ENCODE measurements at regions not wholly inside any gene's neighbourhood (a gene's known extent, or its start where the extent isn't known, plus 50 kb on each side); places are given as distances from the start of the nearest gene placed in this dataset.
"Not testable (repeated sequence)": the region's sequence is repeated elsewhere in the genome, so short reads cannot be mapped to it uniquely, and the experiment has no call there.

- no peak for TF ChIP-seq CTCF (IDR thresholded peaks at IDR 0.05)
- ChIA-PET CTCF (no interaction called here), POLR2A (no interaction called here)
- no peaks in the 10 kb centered on the region for H3K4me1 Mint-ChIP-seq (ENCODE audit: low read depth)
- ATAC-seq (no peak), DNase-seq (no peak)
- H3K27ac Mint-ChIP-seq: no peak overlapping the region
- intact Hi-C loops (cut with micrococcal nuclease): no loop called here
- H3K4me3 Mint-ChIP-seq: no peak overlapping the region
- no peaks in the 10 kb centered on the region for H3K9me3 Mint-ChIP-seq
- H3K36me3 Mint-ChIP-seq (ENCODE audit: low read depth): no peaks in the 10 kb centered on the region
- H3K27me3 Mint-ChIP-seq: no peaks in the 10 kb centered on the region
Measured at GRCh38 chr5:117359895-117360294, 785.3 kb upstream of the SEMA6A start.

GRCh38 chr5:117357886-117358285, 783.3 kb upstream of the SEMA6A start:
- Mint-ChIP-seq H3K4me3 (no peak overlapping the region), H3K9me3 (no peaks in the 10 kb centered on the region), H3K27me3 (no peaks in the 10 kb centered on the region), H3K27ac (no peak overlapping the region), H3K4me1 (ENCODE audit: low read depth) (no peaks in the 10 kb centered on the region), H3K36me3 (ENCODE audit: low read depth) (no peaks in the 10 kb centered on the region)
- ChIA-PET CTCF (no interaction called here), POLR2A (no interaction called here)
- no peak for TF ChIP-seq CTCF (IDR thresholded peaks at IDR 0.05)
- ATAC-seq: no peak
- intact Hi-C loops (cut with micrococcal nuclease): no loop called here
- DNase-seq: no peak

GRCh38 chr5:117347280-117347679, 772.7 kb upstream of the SEMA6A start:
- ChIA-PET CTCF (interaction anchor here (1.1 kb wide), 1 partner anchor 9 kb away, joined by 3 read pairs; no protein-coding TSS in a partner anchor), POLR2A (no interaction called here)
- no peaks in the 10 kb centered on the region for H3K36me3 Mint-ChIP-seq (ENCODE audit: low read depth)
- ATAC-seq (no peak), DNase-seq (no peak)
- TF ChIP-seq CTCF (IDR thresholded peaks at IDR 0.05): no peak
- H3K27me3 Mint-ChIP-seq: no peaks in the 10 kb centered on the region
- peaks cover 3% of the 10 kb centered on the region for H3K9me3 Mint-ChIP-seq
- no peak overlapping the region for H3K4me3 Mint-ChIP-seq
- no peaks in the 10 kb centered on the region for H3K4me1 Mint-ChIP-seq (ENCODE audit: low read depth)
- intact Hi-C loops (cut with micrococcal nuclease): no loop called here
- no peak overlapping the region for H3K27ac Mint-ChIP-seq

GRCh38 chr5:117343726-117344125, 769.1 kb upstream of the SEMA6A start:
- DNase-seq; H3K27ac Mint-ChIP-seq; intact Hi-C loops (cut with micrococcal nuclease); H3K36me3 Mint-ChIP-seq (ENCODE audit: low read depth); H3K27me3 Mint-ChIP-seq; H3K9me3 Mint-ChIP-seq; H3K4me3 Mint-ChIP-seq; ATAC-seq; CTCF ChIA-PET; H3K4me1 Mint-ChIP-seq (ENCODE audit: low read depth); POLR2A ChIA-PET: not testable (repeated sequence)

DNA sequence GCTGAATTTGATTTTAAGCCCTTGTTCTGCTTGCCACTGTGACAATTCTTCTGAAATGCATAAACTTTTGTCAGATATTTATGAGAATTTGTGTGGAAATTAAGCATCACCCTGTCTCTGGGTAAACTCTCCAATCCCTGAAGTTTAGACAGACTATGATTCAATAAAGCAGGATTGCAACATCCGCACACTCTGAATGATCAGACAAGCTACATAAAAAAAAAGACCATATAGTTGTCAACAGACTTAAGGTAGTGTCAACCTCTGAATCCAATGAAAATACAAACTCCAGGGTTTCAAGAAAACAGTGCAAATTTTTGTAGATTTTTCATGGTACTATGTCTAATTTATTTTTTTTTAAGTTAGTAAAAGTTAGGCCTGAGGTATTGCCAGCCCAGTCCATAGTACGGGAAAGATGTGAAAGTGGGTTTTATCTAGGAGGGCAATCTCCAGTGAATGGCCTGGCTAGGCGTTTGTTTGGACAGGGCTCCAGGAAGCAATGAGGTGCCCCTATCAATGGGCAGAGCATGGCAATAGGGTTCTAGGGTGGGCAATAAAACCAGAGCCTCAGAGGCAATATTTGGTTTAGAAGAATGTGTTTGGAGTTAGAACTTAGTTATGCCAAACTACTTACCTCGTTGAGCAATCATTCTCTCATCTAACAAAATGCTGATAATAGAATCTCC, 762.6 kb upstream of the SEMA6A start:
- ChIA-PET POLR2A (no interaction called here), CTCF (no interaction called here)
- intact Hi-C loops (cut with micrococcal nuclease): no loop called here
- Mint-ChIP-seq H3K4me3 (no peak overlapping the region), H3K9me3 (peaks cover 7% of the 10 kb centered on the region), H3K4me1 (ENCODE audit: low read depth) (no peaks in the 10 kb centered on the region), H3K36me3 (ENCODE audit: low read depth) (no peaks in the 10 kb centered on the region), H3K27me3 (no peaks in the 10 kb centered on the region), H3K27ac (no peak overlapping the region)
- DNase-seq: no peak
- no peak for ATAC-seq
- no peak for TF ChIP-seq CTCF (IDR thresholded peaks at IDR 0.05)
